ENCODE measurements at regions not wholly inside any gene's neighbourhood (a gene's known extent, or its start where the extent isn't known, plus 50 kb on each side); places are given as distances from the start of the nearest gene placed in this dataset.

DNA sequence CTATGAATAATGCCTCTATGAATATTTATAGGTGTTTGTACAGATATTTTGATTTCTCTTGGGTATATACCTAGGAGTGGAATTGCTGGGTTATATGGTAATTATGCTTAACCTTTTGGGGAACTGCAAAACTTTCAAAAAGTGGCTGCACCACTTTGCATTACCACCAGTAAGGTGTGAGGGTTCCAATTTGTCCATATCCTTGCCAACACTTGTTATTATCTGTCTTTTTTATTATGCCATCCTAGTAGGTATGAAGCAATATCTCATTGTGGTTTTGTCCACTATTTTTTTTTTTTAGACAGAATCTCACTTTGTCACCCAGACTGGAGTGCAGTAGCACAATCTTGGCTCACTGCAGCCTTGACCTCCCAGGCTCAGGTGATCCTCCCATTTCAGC lies 112.2 kb upstream of the FBXO11 start:
- TF ChIP-seq CTCF (conservative IDR thresholded peaks at IDR 0.05) = no peak
- H3K27ac ChIP-seq = no peak overlapping the region

- no peak for TF ChIP-seq CTCF (conservative IDR thresholded peaks at IDR 0.05)
- H3K27ac ChIP-seq = no peak overlapping the region
These were observed 120.6 kb upstream of the FBXO11 start for GRCh38 chr2:48026865-48027264.

GRCh38 chr2:48032765-48033164 lies 126.5 kb upstream of the FBXO11 start:
- no peak for TF ChIP-seq CTCF (conservative IDR thresholded peaks at IDR 0.05)
- no peak overlapping the region for H3K27ac ChIP-seq

GRCh38 chr2:48034295-48034694 lies 128.0 kb upstream of the FBXO11 start:
- TF ChIP-seq CTCF (conservative IDR thresholded peaks at IDR 0.05) = no peak
- no peak overlapping the region for H3K27ac ChIP-seq

DNA sequence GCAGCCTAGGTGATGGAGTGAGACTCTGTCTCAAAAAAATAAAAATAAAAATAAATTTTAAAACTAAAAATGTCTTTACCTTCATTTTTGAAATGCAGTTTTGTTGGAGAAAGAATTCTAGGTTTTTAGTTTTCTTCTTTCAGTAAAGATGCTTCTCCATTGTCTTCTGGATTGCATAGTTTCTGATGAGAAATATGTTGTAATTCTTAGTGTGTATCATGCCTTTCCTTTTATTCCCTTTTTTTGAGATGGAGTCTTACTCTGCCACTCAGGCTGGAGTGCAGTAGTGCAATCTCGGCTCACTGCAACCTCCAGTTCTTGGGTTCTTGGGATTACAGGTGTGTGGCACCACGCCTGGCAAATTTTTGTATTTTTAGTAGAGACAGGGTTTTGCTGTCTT lies 130.0 kb upstream of the FBXO11 start:
- no peak for TF ChIP-seq CTCF (conservative IDR thresholded peaks at IDR 0.05)
- H3K27ac ChIP-seq = no peak overlapping the region

GRCh38 chr2:48039209-48039990 lies 133.1 kb upstream of the FBXO11 start:
- no peak overlapping the region for H3K27ac ChIP-seq
- TF ChIP-seq CTCF (conservative IDR thresholded peaks at IDR 0.05) = no peak

DNA sequence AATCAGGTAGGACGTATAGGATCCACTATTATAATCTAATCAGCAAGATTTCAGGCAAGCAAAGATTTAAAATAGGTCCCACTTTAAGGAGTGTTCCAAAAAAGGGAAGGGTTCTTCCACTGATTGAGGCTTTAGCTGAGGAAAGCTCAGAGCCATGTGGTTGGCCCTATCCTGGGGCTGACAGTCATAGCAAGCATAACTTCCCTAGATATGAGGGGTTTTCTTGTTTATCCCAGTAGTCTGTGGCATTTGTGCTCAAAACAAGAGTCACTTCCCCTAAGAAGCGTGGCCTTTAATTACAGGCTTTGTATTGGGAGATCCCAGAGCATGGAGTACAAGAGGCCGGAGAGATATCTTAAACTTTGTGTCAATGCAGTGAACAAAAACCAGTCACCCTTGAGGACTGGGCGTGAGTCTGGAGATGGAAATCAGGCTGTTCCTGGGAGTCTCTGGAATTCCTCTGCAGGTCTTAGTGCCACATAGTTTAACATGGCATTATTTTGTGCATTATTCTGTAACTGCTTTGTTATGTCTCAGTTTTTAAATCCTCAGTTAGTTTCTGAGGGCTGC lies 136.9 kb upstream of the FBXO11 start:
- TF ChIP-seq CTCF (conservative IDR thresholded peaks at IDR 0.05) = no peak
- H3K27ac ChIP-seq = no peak overlapping the region
